HG03342 (cell line): ENCODE measurements at regions not wholly inside any gene's neighbourhood (a gene's known extent, or its start where the extent isn't known, plus 50 kb on each side); places are given as distances from the start of the nearest gene placed in this dataset.
A peak's percentile ranks its signal among the peaks of the same experiment; 100 is the strongest.

Experiments
- ATAC-seq: cut with Tn5 transposase; IDR thresholded peaks from one replicate; pipeline ENCODE4 v1.9.1; 2021; ENCODE audit warnings: mild to moderate bottlenecking, moderate library complexity; ENCODE audit not compliant: unreplicated experiment

- no peak for ATAC-seq
These were observed 211.4 kb upstream of the GYPC start for GRCh38 chr2:126444512-126444911.

- no peak for ATAC-seq
These were observed 209.8 kb upstream of the GYPC start for GRCh38 chr2:126446106-126446695.

- no peak for ATAC-seq
These were observed 207.3 kb upstream of the GYPC start for GRCh38 chr2:126448611-126449010.

- peak; percentile 98 for ATAC-seq
These were observed 206.3 kb upstream of the GYPC start for GRCh38 chr2:126449677-126450076.

GRCh38 chr2:126463892-126464674 is 191.9 kb upstream of the GYPC start:
- no peak for ATAC-seq

- ATAC-seq: peak; percentile 98
These were observed 188.4 kb upstream of the GYPC start for GRCh38 chr2:126467367-126468054.

- no peak for ATAC-seq
These were observed 180.9 kb upstream of the GYPC start for GRCh38 chr2:126475031-126475430.

GRCh38 chr2:126476691-126477090 is 179.3 kb upstream of the GYPC start:
- ATAC-seq: no peak

- ATAC-seq: no peak
These were observed 175.9 kb upstream of the GYPC start for GRCh38 chr2:126480033-126480432.

- ATAC-seq: peak; percentile 69
These were observed 173.1 kb upstream of the GYPC start for GRCh38 chr2:126482582-126483464.

GRCh38 chr2:126494593-126494992 is 161.4 kb upstream of the GYPC start:
- no peak for ATAC-seq

- ATAC-seq: no peak
These were observed 160.8 kb upstream of the GYPC start for GRCh38 chr2:126495189-126495588.

- ATAC-seq: peak; percentile 94
These were observed 159.5 kb upstream of the GYPC start for GRCh38 chr2:126496493-126496892.

GRCh38 chr2:126503476-126503875 is 152.5 kb upstream of the GYPC start:
- ATAC-seq: no peak

- ATAC-seq: no peak
These were observed 151.0 kb upstream of the GYPC start for GRCh38 chr2:126504949-126505348.

GRCh38 chr2:126506786-126507185 is 149.2 kb upstream of the GYPC start:
- no peak for ATAC-seq

- no peak for ATAC-seq
These were observed 148.5 kb upstream of the GYPC start for GRCh38 chr2:126507425-126507911.

- no peak for ATAC-seq
These were observed 145.6 kb upstream of the GYPC start for GRCh38 chr2:126510356-126510755.

- no peak for ATAC-seq
These were observed 145.0 kb upstream of the GYPC start for GRCh38 chr2:126510960-126511359.

- no peak for ATAC-seq
These were observed 143.9 kb upstream of the GYPC start for GRCh38 chr2:126512026-126512425.

- ATAC-seq: no peak
These were observed 142.9 kb upstream of the GYPC start for GRCh38 chr2:126513033-126513432.
